ENCODE measurements at regions not wholly inside any gene's neighbourhood (a gene's known extent, or its start where the extent isn't known, plus 50 kb on each side); places are given as distances from the start of the nearest gene placed in this dataset.
A peak's percentile ranks its signal among the peaks of the same experiment; 100 is the strongest.

GRCh38 chr10:4384245-4384644, 441.8 kb upstream of the AKR1E2 start:
- peaks cover 6% of the 10 kb centered on the region for H3K4me1 ChIP-seq (ENCODE audit: insufficient read depth)
- H3K4me2 ChIP-seq: peak overlapping the region; percentile 54
- H3K27ac ChIP-seq: peak overlapping the region; percentile 2
- H3K9me3 ChIP-seq (ENCODE audit: low read depth): no peaks in the 10 kb centered on the region
- no peaks in the 10 kb centered on the region for H3K9me2 ChIP-seq (replicated peaks; ENCODE audit: insufficient read depth)
- H2AFZ ChIP-seq: no peak overlapping the region
- no peak for TF ChIP-seq CTCF (IDR thresholded peaks at IDR 0.05; ENCODE audit: poor library complexity)
- TF ChIP-seq EZH2 (IDR thresholded peaks at IDR 0.05; ENCODE audit: borderline replicate concordance): no peak
- no peak for TF ChIP-seq EZH2phosphoT487 (IDR thresholded peaks at IDR 0.05; ENCODE audit: low read depth, severe bottlenecking, unreplicated experiment)
- no peak overlapping the region for H3K4me3 ChIP-seq
- no peaks in the 10 kb centered on the region for H3K79me2 ChIP-seq
- no peak for DNase-seq (ENCODE audit: low spot score)
- 50% methylated on average over 4 of the region's 4 CpGs for WGBS (ENCODE audit: low lambda C conversion rate, missing lambda C conversion rate)
- no peaks in the 10 kb centered on the region for H3K27me3 ChIP-seq
- no peaks in the 10 kb centered on the region for H3K36me3 ChIP-seq (replicated peaks; ENCODE audit: insufficient read depth, low read depth)
- H4K20me1 ChIP-seq (ENCODE audit: insufficient read depth, poor library complexity, severe bottlenecking): no peaks in the 10 kb centered on the region

GRCh38 chr10:4383651-4384098, 442.3 kb upstream of the AKR1E2 start:
- H4K20me1 ChIP-seq (ENCODE audit: insufficient read depth, poor library complexity, severe bottlenecking): no peaks in the 10 kb centered on the region
- H3K4me1 ChIP-seq (ENCODE audit: insufficient read depth): peaks cover 6% of the 10 kb centered on the region
- no peaks in the 10 kb centered on the region for H3K27me3 ChIP-seq
- TF ChIP-seq EZH2 (IDR thresholded peaks at IDR 0.05; ENCODE audit: borderline replicate concordance) (no peak), EZH2phosphoT487 (IDR thresholded peaks at IDR 0.05; ENCODE audit: low read depth, severe bottlenecking, unreplicated experiment) (no peak), CTCF (IDR thresholded peaks at IDR 0.05; ENCODE audit: poor library complexity) (no peak)
- H3K9me3 ChIP-seq (ENCODE audit: low read depth): no peaks in the 10 kb centered on the region
- H3K79me2 ChIP-seq: no peaks in the 10 kb centered on the region
- peak overlapping the region; percentile 2 for H3K27ac ChIP-seq
- peak overlapping the region; percentile 54 for H3K4me2 ChIP-seq
- no peaks in the 10 kb centered on the region for H3K9me2 ChIP-seq (replicated peaks; ENCODE audit: insufficient read depth)
- H3K36me3 ChIP-seq (replicated peaks; ENCODE audit: insufficient read depth, low read depth): no peaks in the 10 kb centered on the region
- DNase-seq (ENCODE audit: low spot score): no peak
- H3K4me3 ChIP-seq: no peak overlapping the region
- 38% methylated on average over 4 of the region's 4 CpGs for WGBS (ENCODE audit: low lambda C conversion rate, missing lambda C conversion rate)
- no peak overlapping the region for H2AFZ ChIP-seq

GRCh38 chr10:4382811-4383210, 443.2 kb upstream of the AKR1E2 start:
- Histone ChIP-seq H3K4me3 (no peak overlapping the region), H3K9me3 (ENCODE audit: low read depth) (no peaks in the 10 kb centered on the region), H3K27me3 (no peaks in the 10 kb centered on the region), H3K9me2 (replicated peaks; ENCODE audit: insufficient read depth) (no peaks in the 10 kb centered on the region), H3K36me3 (replicated peaks; ENCODE audit: insufficient read depth, low read depth) (no peaks in the 10 kb centered on the region), H3K27ac (no peak overlapping the region), H3K4me2 (no peak overlapping the region), H4K20me1 (ENCODE audit: insufficient read depth, poor library complexity, severe bottlenecking) (no peaks in the 10 kb centered on the region), H3K4me1 (ENCODE audit: insufficient read depth) (peaks cover 6% of the 10 kb centered on the region), H3K79me2 (no peaks in the 10 kb centered on the region), H2AFZ (no peak overlapping the region)
- WGBS (ENCODE audit: low lambda C conversion rate, missing lambda C conversion rate): 81% methylated on average over 1 of the region's 1 CpG
- TF ChIP-seq EZH2phosphoT487 (IDR thresholded peaks at IDR 0.05; ENCODE audit: low read depth, severe bottlenecking, unreplicated experiment) (no peak), CTCF (IDR thresholded peaks at IDR 0.05; ENCODE audit: poor library complexity) (no peak), EZH2 (IDR thresholded peaks at IDR 0.05; ENCODE audit: borderline replicate concordance) (no peak)
- DNase-seq (ENCODE audit: low spot score): no peak

GRCh38 chr10:4373612-4374011, 452.4 kb upstream of the AKR1E2 start:
- Histone ChIP-seq H3K4me1 (ENCODE audit: insufficient read depth) (no peaks in the 10 kb centered on the region), H3K27ac (no peak overlapping the region), H2AFZ (no peak overlapping the region), H3K4me2 (no peak overlapping the region), H3K36me3 (replicated peaks; ENCODE audit: insufficient read depth, low read depth) (no peaks in the 10 kb centered on the region), H4K20me1 (ENCODE audit: insufficient read depth, poor library complexity, severe bottlenecking) (no peaks in the 10 kb centered on the region), H3K79me2 (no peaks in the 10 kb centered on the region), H3K9me3 (ENCODE audit: low read depth) (no peaks in the 10 kb centered on the region), H3K4me3 (no peak overlapping the region), H3K27me3 (no peaks in the 10 kb centered on the region), H3K9me2 (replicated peaks; ENCODE audit: insufficient read depth) (no peaks in the 10 kb centered on the region)
- TF ChIP-seq CTCF (IDR thresholded peaks at IDR 0.05; ENCODE audit: poor library complexity): no peak
- TF ChIP-seq EZH2phosphoT487 (IDR thresholded peaks at IDR 0.05; ENCODE audit: low read depth, severe bottlenecking, unreplicated experiment): no peak
- TF ChIP-seq EZH2 (IDR thresholded peaks at IDR 0.05; ENCODE audit: borderline replicate concordance): no peak
- DNase-seq (ENCODE audit: low spot score): no peak
- 81% methylated on average over 2 of the region's 2 CpGs for WGBS (ENCODE audit: low lambda C conversion rate, missing lambda C conversion rate)
